ENCODE measurements at regions not wholly inside any gene's neighbourhood (a gene's known extent, or its start where the extent isn't known, plus 50 kb on each side); places are given as distances from the start of the nearest gene placed in this dataset.
"Not testable (repeated sequence)": the region's sequence is repeated elsewhere in the genome, so short reads cannot be mapped to it uniquely, and the experiment has no call there.

DNA sequence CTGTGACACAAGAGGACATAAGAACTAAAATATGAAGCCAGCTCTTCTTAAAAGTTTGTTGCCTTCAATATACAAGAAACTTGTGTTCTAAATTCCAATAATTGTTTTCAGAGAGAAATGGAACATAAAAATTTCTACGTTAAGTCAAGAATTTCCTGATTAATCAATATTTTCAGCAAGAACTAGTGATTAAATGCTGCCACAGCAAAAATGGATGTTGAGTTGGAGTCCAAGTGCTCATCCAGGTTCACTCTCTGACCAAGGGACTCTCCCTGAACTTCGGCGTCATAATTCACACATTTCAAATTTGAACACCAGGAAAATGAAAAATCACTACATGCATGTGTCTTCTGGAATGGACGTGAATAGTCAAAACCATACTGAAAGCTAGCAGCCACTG is 1263.6 kb upstream of the GOT2 start:
- no peaks in the 10 kb centered on the region for H3K27me3 ChIP-seq (ENCODE audit: control insufficient read depth, insufficient read depth, low read length)
- no peaks in the 10 kb centered on the region for H3K36me3 ChIP-seq (ENCODE audit: control insufficient read depth, insufficient read depth, low read length)
- H3K9ac ChIP-seq (ENCODE audit: low read length): no peak overlapping the region
- no peaks in the 10 kb centered on the region for H3K4me1 ChIP-seq (ENCODE audit: control insufficient read depth, insufficient read depth, low read length)
- H3K4me3 ChIP-seq (ENCODE audit: low read length): no peak overlapping the region
- H3K27ac ChIP-seq (ENCODE audit: low read depth, low read length): no peak overlapping the region

- Histone ChIP-seq H3K27me3 (ENCODE audit: control insufficient read depth, insufficient read depth, low read length) (no peaks in the 10 kb centered on the region), H3K27ac (ENCODE audit: low read depth, low read length) (no peak overlapping the region), H3K4me1 (ENCODE audit: control insufficient read depth, insufficient read depth, low read length) (no peaks in the 10 kb centered on the region), H3K4me3 (ENCODE audit: low read length) (no peak overlapping the region), H3K9ac (ENCODE audit: low read length) (no peak overlapping the region), H3K36me3 (ENCODE audit: control insufficient read depth, insufficient read depth, low read length) (no peaks in the 10 kb centered on the region)
These were observed 1259.0 kb upstream of the GOT2 start for GRCh38 chr16:59993101-59993500.

GRCh38 chr16:59991171-59991570 is 1257.1 kb upstream of the GOT2 start:
- Histone ChIP-seq H3K9ac (ENCODE audit: low read length) (no peak overlapping the region), H3K27me3 (ENCODE audit: control insufficient read depth, insufficient read depth, low read length) (no peaks in the 10 kb centered on the region)

GRCh38 chr16:59988591-59988990 is 1254.5 kb upstream of the GOT2 start:
- H3K4me3 ChIP-seq (ENCODE audit: low read length): no peak overlapping the region
- H3K36me3 ChIP-seq (ENCODE audit: control insufficient read depth, insufficient read depth, low read length): no peaks in the 10 kb centered on the region
- H3K4me1 ChIP-seq (ENCODE audit: control insufficient read depth, insufficient read depth, low read length): no peaks in the 10 kb centered on the region
- no peaks in the 10 kb centered on the region for H3K27me3 ChIP-seq (ENCODE audit: control insufficient read depth, insufficient read depth, low read length)
- no peak overlapping the region for H3K9ac ChIP-seq (ENCODE audit: low read length)
- H3K27ac ChIP-seq (ENCODE audit: low read depth, low read length): no peak overlapping the region

More at GRCh38 chr16:59991171-59991570, 1257.1 kb upstream of the GOT2 start:
- H3K4me3 ChIP-seq (ENCODE audit: low read length): no peak overlapping the region
- no peaks in the 10 kb centered on the region for H3K4me1 ChIP-seq (ENCODE audit: control insufficient read depth, insufficient read depth, low read length)
- no peak overlapping the region for H3K27ac ChIP-seq (ENCODE audit: low read depth, low read length)
- H3K36me3 ChIP-seq (ENCODE audit: control insufficient read depth, insufficient read depth, low read length): no peaks in the 10 kb centered on the region

DNA sequence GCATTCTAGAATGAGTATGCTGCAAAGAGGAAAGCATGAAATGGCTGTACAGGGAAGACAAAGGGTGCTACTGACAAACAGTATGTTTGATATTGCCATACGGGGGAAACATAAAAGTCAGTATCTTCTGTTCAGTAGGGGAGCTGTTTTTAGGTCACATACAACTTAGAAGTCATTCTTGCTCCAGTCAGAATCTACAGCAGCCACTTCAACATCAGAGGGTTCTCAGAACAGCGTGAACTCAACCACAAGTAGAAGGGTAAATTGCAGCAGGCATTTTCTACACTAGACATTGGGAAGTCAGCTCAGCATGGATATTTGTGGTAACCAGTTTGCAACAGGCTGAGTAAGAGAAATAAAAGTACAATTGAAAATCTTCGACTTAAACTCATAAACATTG is 1241.8 kb upstream of the GOT2 start:
- Histone ChIP-seq H3K9ac (ENCODE audit: low read length) (no peak overlapping the region), H3K4me3 (ENCODE audit: low read length) (no peak overlapping the region), H3K27ac (ENCODE audit: low read depth, low read length) (no peak overlapping the region), H3K4me1 (ENCODE audit: control insufficient read depth, insufficient read depth, low read length) (no peaks in the 10 kb centered on the region), H3K36me3 (ENCODE audit: control insufficient read depth, insufficient read depth, low read length) (no peaks in the 10 kb centered on the region), H3K27me3 (ENCODE audit: control insufficient read depth, insufficient read depth, low read length) (no peaks in the 10 kb centered on the region)

DNA sequence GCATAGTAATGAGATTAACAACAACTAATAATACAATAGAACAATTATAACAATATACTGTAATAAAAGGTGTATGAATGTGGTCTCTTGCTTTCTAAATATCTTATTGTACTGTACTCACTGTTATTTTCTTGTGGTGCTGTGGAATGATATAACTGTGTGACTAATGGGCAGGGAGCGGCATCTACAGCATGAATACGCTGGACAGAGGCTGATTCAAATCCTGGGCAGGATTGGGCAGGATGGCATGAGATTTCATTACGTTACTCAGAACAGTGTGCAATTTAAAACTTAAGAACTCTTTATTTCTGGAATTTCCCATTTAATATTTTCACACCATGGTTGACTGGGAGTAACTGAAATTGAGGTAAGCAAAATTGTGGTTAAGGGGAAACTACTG is 1239.8 kb upstream of the GOT2 start:
- H3K4me3 ChIP-seq (ENCODE audit: low read length): no peak overlapping the region
- H3K27ac ChIP-seq (ENCODE audit: low read depth, low read length): no peak overlapping the region
- no peaks in the 10 kb centered on the region for H3K4me1 ChIP-seq (ENCODE audit: control insufficient read depth, insufficient read depth, low read length)
- no peaks in the 10 kb centered on the region for H3K36me3 ChIP-seq (ENCODE audit: control insufficient read depth, insufficient read depth, low read length)
- no peak overlapping the region for H3K9ac ChIP-seq (ENCODE audit: low read length)
- no peaks in the 10 kb centered on the region for H3K27me3 ChIP-seq (ENCODE audit: control insufficient read depth, insufficient read depth, low read length)

DNA sequence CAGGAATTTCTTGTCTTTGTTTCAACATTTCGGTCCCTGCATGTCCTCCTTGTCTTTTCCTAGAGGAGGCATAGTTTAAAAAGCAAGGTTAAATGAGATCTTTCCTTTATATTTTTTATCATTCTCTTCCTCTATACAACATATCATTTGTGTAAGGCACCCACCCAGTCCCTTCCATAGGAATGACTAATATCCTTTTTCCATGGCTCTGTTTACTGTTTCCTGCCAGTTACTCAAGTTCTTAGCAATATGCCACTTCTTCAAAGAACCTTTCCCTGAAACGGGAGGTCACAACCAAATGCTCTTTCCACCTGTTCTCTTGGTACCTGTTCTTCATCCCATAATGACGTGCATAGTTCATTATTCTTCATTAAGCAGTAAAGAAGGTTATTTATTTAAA is 1237.1 kb upstream of the GOT2 start:
- H3K36me3 ChIP-seq (ENCODE audit: control insufficient read depth, insufficient read depth, low read length): no peaks in the 10 kb centered on the region
- no peak overlapping the region for H3K9ac ChIP-seq (ENCODE audit: low read length)
- no peaks in the 10 kb centered on the region for H3K27me3 ChIP-seq (ENCODE audit: control insufficient read depth, insufficient read depth, low read length)
- H3K4me3 ChIP-seq (ENCODE audit: low read length): no peak overlapping the region
- H3K4me1 ChIP-seq (ENCODE audit: control insufficient read depth, insufficient read depth, low read length): no peaks in the 10 kb centered on the region
- H3K27ac ChIP-seq (ENCODE audit: low read depth, low read length): no peak overlapping the region

- Histone ChIP-seq H3K4me3 (ENCODE audit: low read length) (no peak overlapping the region), H3K27me3 (ENCODE audit: control insufficient read depth, insufficient read depth, low read length) (no peaks in the 10 kb centered on the region), H3K9ac (ENCODE audit: low read length) (no peak overlapping the region), H3K27ac (ENCODE audit: low read depth, low read length) (no peak overlapping the region), H3K36me3 (ENCODE audit: control insufficient read depth, insufficient read depth, low read length) (no peaks in the 10 kb centered on the region), H3K4me1 (ENCODE audit: control insufficient read depth, insufficient read depth, low read length) (no peaks in the 10 kb centered on the region)
These were observed 1230.3 kb upstream of the GOT2 start for GRCh38 chr16:59964232-59964924.

- no peak overlapping the region for H3K9ac ChIP-seq (ENCODE audit: low read length)
- no peaks in the 10 kb centered on the region for H3K27me3 ChIP-seq (ENCODE audit: control insufficient read depth, insufficient read depth, low read length)
- H3K4me3 ChIP-seq (ENCODE audit: low read length): no peak overlapping the region
- no peaks in the 10 kb centered on the region for H3K4me1 ChIP-seq (ENCODE audit: control insufficient read depth, insufficient read depth, low read length)
- no peak overlapping the region for H3K27ac ChIP-seq (ENCODE audit: low read depth, low read length)
- no peaks in the 10 kb centered on the region for H3K36me3 ChIP-seq (ENCODE audit: control insufficient read depth, insufficient read depth, low read length)
These were observed 1225.2 kb upstream of the GOT2 start for GRCh38 chr16:59959311-59959710.

DNA sequence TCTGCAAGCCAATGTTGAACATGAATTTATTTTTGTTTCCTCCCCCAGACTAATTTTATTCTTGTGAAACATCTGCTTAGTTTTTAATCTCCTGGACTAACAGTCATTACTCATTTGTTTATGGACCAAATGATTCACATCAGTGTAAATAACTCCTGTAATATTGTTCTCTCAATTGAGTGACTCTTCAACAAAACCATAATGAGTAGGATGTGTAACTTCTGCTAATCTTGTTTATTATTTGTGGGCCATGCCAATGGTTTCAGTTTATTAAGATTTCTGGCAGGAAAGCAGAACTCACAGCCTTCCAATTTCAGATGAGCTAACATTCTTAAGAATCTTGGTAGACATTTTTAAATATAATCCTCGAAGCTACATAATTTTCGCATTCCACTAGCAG is 1216.3 kb upstream of the GOT2 start:
- H3K27ac ChIP-seq (ENCODE audit: low read depth, low read length): no peak overlapping the region
- no peaks in the 10 kb centered on the region for H3K4me1 ChIP-seq (ENCODE audit: control insufficient read depth, insufficient read depth, low read length)
- no peak overlapping the region for H3K4me3 ChIP-seq (ENCODE audit: low read length)
- no peak overlapping the region for H3K9ac ChIP-seq (ENCODE audit: low read length)
- H3K27me3 ChIP-seq (ENCODE audit: control insufficient read depth, insufficient read depth, low read length): no peaks in the 10 kb centered on the region
- no peaks in the 10 kb centered on the region for H3K36me3 ChIP-seq (ENCODE audit: control insufficient read depth, insufficient read depth, low read length)

GRCh38 chr16:59944041-59944440 is 1209.9 kb upstream of the GOT2 start:
- not testable (repeated sequence) for H3K27me3 ChIP-seq (ENCODE audit: control insufficient read depth, insufficient read depth, low read length); H3K9ac ChIP-seq (ENCODE audit: low read length); H3K4me1 ChIP-seq (ENCODE audit: control insufficient read depth, insufficient read depth, low read length); H3K36me3 ChIP-seq (ENCODE audit: control insufficient read depth, insufficient read depth, low read length); H3K27ac ChIP-seq (ENCODE audit: low read depth, low read length); H3K4me3 ChIP-seq (ENCODE audit: low read length)

DNA sequence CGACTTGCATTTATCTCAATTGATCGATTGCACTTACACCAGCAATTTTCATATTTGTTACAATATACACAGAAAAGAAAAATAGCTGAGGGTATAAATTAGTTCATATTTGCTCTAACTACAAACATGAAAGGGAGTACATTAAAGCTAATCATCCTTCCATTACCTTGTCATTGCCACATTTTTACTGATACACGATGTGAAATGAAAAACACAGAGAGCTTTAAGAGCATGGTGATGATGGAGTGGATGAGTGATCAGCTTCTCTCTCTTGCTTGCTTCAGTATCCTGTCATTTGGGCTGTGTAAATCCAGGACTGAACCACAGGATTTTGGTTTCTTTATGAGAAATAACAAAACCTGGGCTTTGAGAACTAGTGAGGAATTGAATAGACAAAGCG is 1207.5 kb upstream of the GOT2 start:
- no peaks in the 10 kb centered on the region for H3K27me3 ChIP-seq (ENCODE audit: control insufficient read depth, insufficient read depth, low read length)
- no peaks in the 10 kb centered on the region for H3K36me3 ChIP-seq (ENCODE audit: control insufficient read depth, insufficient read depth, low read length)
- H3K9ac ChIP-seq (ENCODE audit: low read length): no peak overlapping the region
- H3K27ac ChIP-seq (ENCODE audit: low read depth, low read length): no peak overlapping the region
- no peak overlapping the region for H3K4me3 ChIP-seq (ENCODE audit: low read length)
- H3K4me1 ChIP-seq (ENCODE audit: control insufficient read depth, insufficient read depth, low read length): no peaks in the 10 kb centered on the region

- Histone ChIP-seq H3K27ac (ENCODE audit: low read depth, low read length) (no peak overlapping the region), H3K4me1 (ENCODE audit: control insufficient read depth, insufficient read depth, low read length) (no peaks in the 10 kb centered on the region), H3K36me3 (ENCODE audit: control insufficient read depth, insufficient read depth, low read length) (no peaks in the 10 kb centered on the region), H3K27me3 (ENCODE audit: control insufficient read depth, insufficient read depth, low read length) (no peaks in the 10 kb centered on the region), H3K9ac (ENCODE audit: low read length) (no peak overlapping the region), H3K4me3 (ENCODE audit: low read length) (no peak overlapping the region)
These were observed 1185.9 kb upstream of the GOT2 start for GRCh38 chr16:59920054-59920453.

All from rectal smooth muscle tissue (tissue), 1 donor.